Esophagus squamous epithelium (tissue), 5 donors: ENCODE measurements at regions not wholly inside any gene's neighbourhood (a gene's known extent, or its start where the extent isn't known, plus 50 kb on each side); places are given as distances from the start of the nearest gene placed in this dataset.

Experiments
- DNase-seq: peaks from one replicate; lab custom pipeline; 2025; lab: John Stamatoyannopoulos, UW
- H3K27ac ChIP-seq, 4 donors: fragments of 200-600 bp; sonication (generic); one replicate each; pipeline ENCODE4 v1.5.1; 2016 to 2019; ENCODE audit warnings: mild to moderate bottlenecking in 1 of 4
- H3K27me3 ChIP-seq, 4 donors: fragments of 200-600 bp; sonication (generic); 1 replicate in 3 of 4; 2 replicates in 1 of 4; pipeline versions ENCODE4 v1.5.1 to v1.6.0; 2017 to 2021; ENCODE audit warnings: antibody characterized with exemption in 1 of 4
- H3K36me3 ChIP-seq, 3 donors: fragments of 200-600 bp; sonication (generic); one replicate each; pipeline ENCODE4 v1.5.1; 2016 to 2019
- H3K4me1 ChIP-seq, 3 donors: fragments of 200-600 bp; sonication (generic); one replicate each; pipeline ENCODE4 v1.5.1; 2017 to 2019
- H3K4me3 ChIP-seq, 4 donors: fragments of 200-600 bp; sonication (generic); 1 replicate in 3 of 4; 2 replicates in 1 of 4; pipeline ENCODE4 v1.5.1; 2016 to 2019; ENCODE audit warnings: mild to moderate bottlenecking in 2 of 4, moderate library complexity in 1 of 4
- H3K9me3 ChIP-seq, 3 donors: fragments of 200-600 bp; sonication (generic); one replicate each; pipeline ENCODE4 v1.5.1; 2016 to 2019
- POLR2A ChIP-seq, 4 donors: fragments of 450-650 bp; IDR thresholded peaks; one replicate each; pipeline ENCODE4 v1.6.1; 2017; ENCODE audit warnings: antibody characterized with exemption in 4 of 4, mild to moderate bottlenecking in 4 of 4, moderate library complexity in 3 of 4
- WGBS, 2 donors: methylation state at CpG; one replicate each; pipeline ENCODE4 v1.1.5; 2018; 5-methylcytosine and 5-hydroxymethylcytosine counted together
- intact Hi-C: fragments of 100-400 bp; cut with DNase I; formaldehyde crosslinking; loops from one replicate; pipeline ENCODE4 v1.15.0; 2022
- TF ChIP-seq, protein P1 (sequence below), 6 experiments: fragments of 450-650 bp in 4 of 6; fragments of 200-600 bp in 2 of 6; sonication (generic) in 2 of 6; IDR thresholded peaks; one replicate each; pipeline ENCODE4 v1.5.1; 2016 to 2019; ENCODE audit warnings: antibody characterized with exemption in 6 of 6, mild to moderate bottlenecking in 4 of 6, moderate library complexity in 4 of 6
- donor health status: DM: yes; HTN: yes; CAD: no.

DNA sequence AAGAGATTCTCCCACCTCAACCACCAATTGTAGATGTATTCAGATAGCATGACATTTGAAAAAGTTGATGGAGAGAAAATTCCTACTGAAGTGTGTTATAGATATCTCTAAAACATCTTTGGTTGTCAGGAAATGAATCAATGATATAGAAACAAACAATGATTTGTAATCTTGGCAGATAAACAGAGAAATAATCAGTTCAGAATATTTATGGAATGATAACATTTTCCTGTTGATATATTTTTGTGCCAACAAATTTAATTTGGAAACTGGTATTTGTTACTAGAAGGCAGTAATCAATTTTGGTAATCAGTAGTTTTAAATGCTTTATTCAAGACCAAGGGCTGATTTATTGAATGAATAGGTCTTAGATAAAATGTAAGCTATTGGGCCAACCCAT lies 695.6 kb downstream of the USP25 start:
- peaks cover 0 to 46% (median 0%) of the 10 kb centered on the region in 3 donors for H3K4me1 ChIP-seq
- TF ChIP-seq, protein P1, sequence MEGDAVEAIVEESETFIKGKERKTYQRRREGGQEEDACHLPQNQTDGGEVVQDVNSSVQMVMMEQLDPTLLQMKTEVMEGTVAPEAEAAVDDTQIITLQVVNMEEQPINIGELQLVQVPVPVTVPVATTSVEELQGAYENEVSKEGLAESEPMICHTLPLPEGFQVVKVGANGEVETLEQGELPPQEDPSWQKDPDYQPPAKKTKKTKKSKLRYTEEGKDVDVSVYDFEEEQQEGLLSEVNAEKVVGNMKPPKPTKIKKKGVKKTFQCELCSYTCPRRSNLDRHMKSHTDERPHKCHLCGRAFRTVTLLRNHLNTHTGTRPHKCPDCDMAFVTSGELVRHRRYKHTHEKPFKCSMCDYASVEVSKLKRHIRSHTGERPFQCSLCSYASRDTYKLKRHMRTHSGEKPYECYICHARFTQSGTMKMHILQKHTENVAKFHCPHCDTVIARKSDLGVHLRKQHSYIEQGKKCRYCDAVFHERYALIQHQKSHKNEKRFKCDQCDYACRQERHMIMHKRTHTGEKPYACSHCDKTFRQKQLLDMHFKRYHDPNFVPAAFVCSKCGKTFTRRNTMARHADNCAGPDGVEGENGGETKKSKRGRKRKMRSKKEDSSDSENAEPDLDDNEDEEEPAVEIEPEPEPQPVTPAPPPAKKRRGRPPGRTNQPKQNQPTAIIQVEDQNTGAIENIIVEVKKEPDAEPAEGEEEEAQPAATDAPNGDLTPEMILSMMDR (IDR thresholded peaks at IDR 0.05): no peak
- no peak for TF ChIP-seq POLR2A (IDR thresholded peaks at IDR 0.05)
- no peaks in the 10 kb centered on the region for H3K36me3 ChIP-seq
- H3K4me3 ChIP-seq: no peak overlapping the region
- DNase-seq: no peak
- H3K9me3 ChIP-seq: no peaks in the 10 kb centered on the region
- H3K27me3 ChIP-seq: no peaks in the 10 kb centered on the region
- intact Hi-C loops: loop anchor here (10.0 kb wide), 1 partner anchor 109 kb away; no protein-coding TSS in a partner anchor
- H3K27ac ChIP-seq: peak overlapping the region; percentile 49 to 91 (median 84)

DNA sequence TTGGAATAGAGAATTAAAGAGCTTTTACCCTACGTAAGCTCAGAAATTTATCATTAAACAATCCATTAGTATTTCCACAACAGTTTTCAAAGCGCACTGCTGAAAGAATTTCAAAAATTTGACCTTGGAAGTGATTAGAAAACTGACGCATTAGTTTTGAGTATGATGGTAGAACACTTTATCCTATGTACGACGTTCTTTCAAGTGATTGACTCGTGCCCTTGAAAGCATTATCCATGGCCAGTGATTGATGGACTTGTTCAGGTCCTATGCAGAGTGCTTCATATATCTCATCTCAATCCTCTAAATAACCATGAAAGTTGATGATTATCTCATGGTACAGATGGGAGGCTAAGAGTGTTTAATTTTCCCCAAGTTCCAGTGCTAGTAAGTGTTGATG lies 697.2 kb downstream of the USP25 start:
- WGBS, 2 donors: 63 to 75% methylated on average over 6 of the region's 6 CpGs
- peak overlapping the region in 2 of 4 donors; percentile 15 to 16 for H3K27ac ChIP-seq
- intact Hi-C loops: loop anchor here (10.0 kb wide), 1 partner anchor 108 kb away; no protein-coding TSS in a partner anchor
- no peak for DNase-seq
- H3K4me3 ChIP-seq: peak overlapping the region in 1 of 4 donors; percentile 14
- TF ChIP-seq, protein P1 (IDR thresholded peaks at IDR 0.05): no peak
- no peak for TF ChIP-seq POLR2A (IDR thresholded peaks at IDR 0.05)
- peaks cover 0 to 46% (median 0%) of the 10 kb centered on the region in 3 donors for H3K4me1 ChIP-seq
- no peaks in the 10 kb centered on the region for H3K9me3 ChIP-seq
- H3K36me3 ChIP-seq: no peaks in the 10 kb centered on the region
- no peaks in the 10 kb centered on the region for H3K27me3 ChIP-seq

DNA sequence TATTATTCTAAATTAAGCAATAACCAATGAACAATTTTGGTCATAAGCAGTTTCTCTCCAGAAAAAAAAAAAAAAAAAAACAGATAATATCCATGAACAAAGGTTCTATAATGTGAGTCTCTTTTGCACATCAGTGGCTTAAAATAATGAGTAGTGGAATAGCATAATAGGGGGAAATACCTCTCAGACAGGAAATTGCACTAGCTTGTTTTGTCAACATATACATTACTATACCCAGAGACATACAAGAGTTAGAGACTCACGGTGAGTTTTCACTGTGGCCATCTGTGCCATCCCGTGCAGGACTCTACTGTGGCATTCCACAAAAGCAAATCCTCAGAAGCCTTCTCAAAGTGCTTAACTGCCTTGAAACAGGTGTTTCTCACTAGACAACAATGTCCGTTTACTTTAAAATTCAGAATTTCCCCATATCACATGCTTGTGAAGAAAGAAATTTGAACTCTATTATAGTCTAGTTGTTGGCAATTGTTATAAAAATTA lies 697.9 kb downstream of the USP25 start:
- H3K4me1 ChIP-seq: peaks cover 0 to 46% (median 0%) of the 10 kb centered on the region in 3 donors
- no peaks in the 10 kb centered on the region for H3K9me3 ChIP-seq
- WGBS, 2 donors: 75 to 81% methylated on average over 3 of the region's 3 CpGs
- no peak for DNase-seq
- H3K36me3 ChIP-seq: no peaks in the 10 kb centered on the region
- TF ChIP-seq, protein P1 (IDR thresholded peaks at IDR 0.05): no peak
- TF ChIP-seq POLR2A (IDR thresholded peaks at IDR 0.05): no peak
- no peak overlapping the region for H3K4me3 ChIP-seq
- intact Hi-C loops: loop anchor here (10.0 kb wide), 1 partner anchor 107 kb away; no protein-coding TSS in a partner anchor
- H3K27me3 ChIP-seq: no peaks in the 10 kb centered on the region
- peak overlapping the region in 1 of 4 donors; percentile 6 for H3K27ac ChIP-seq

DNA sequence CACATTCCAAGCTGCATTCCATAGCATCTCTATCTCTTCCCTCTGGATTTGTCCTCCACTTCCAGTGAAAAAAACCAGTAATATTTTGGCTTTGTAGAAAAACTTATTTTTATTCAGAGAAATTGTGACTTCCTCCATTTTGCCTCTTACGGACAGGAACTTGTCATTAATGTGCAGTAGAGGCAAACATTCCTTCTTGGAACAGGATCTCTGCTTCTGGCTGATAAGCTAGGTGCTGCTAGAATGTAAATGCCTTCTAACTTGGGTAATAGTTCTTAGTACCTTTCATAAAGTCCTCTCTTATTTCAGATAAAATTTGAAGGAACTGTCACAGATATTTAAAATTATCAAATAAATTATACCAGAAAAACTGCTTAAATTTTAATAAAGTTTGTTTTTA lies 707.8 kb downstream of the USP25 start:
- Histone ChIP-seq H3K36me3 (no peaks in the 10 kb centered on the region), H3K4me1 (peaks cover 0 to 26% (median 0%) of the 10 kb centered on the region in 3 donors), H3K4me3 (no peak overlapping the region), H3K27ac (no peak overlapping the region), H3K9me3 (no peaks in the 10 kb centered on the region), H3K27me3 (no peaks in the 10 kb centered on the region)
- WGBS, 2 donors: 75 to 79% methylated on average over 1 of the region's 1 CpG
- TF ChIP-seq POLR2A (IDR thresholded peaks at IDR 0.05): no peak
- intact Hi-C loops: no loop called here
- no peak for DNase-seq

DNA sequence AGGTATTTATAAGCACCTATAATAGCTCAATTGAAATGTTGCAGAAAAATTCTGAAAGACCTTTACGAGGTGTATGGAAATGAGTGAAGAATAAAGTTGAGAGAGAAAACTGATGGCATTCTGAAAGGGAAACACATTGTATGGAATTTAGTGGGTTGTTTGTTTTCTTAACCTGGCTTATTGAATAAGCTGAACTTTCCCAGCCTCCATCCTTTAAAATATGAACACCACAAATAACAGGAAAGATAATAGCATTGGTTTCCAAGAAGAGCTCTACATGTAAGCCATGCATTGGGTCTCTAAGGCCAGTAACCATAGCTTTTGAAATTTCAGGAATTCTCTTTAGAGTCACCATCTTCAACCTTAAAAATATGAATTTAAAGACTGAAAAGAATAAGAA lies 709.0 kb downstream of the USP25 start:
- TF ChIP-seq, protein P1 (IDR thresholded peaks at IDR 0.05): no peak
- TF ChIP-seq POLR2A (IDR thresholded peaks at IDR 0.05): no peak
- WGBS, 2 donors: 88 to 95% methylated on average over 1 of the region's 1 CpG
- no peaks in the 10 kb centered on the region for H3K36me3 ChIP-seq

More for the DNA sequence above, 709.0 kb downstream of the USP25 start:
- Histone ChIP-seq H3K4me1 (peaks cover 0 to 29% (median 0%) of the 10 kb centered on the region in 3 donors), H3K4me3 (no peak overlapping the region), H3K9me3 (no peaks in the 10 kb centered on the region), H3K27me3 (no peaks in the 10 kb centered on the region), H3K27ac (no peak overlapping the region)
- intact Hi-C loops: no loop called here
- DNase-seq: no peak
